ENCODE measurements at regions not wholly inside any gene's neighbourhood (a gene's known extent, or its start where the extent isn't known, plus 50 kb on each side); places are given as distances from the start of the nearest gene placed in this dataset.

DNA sequence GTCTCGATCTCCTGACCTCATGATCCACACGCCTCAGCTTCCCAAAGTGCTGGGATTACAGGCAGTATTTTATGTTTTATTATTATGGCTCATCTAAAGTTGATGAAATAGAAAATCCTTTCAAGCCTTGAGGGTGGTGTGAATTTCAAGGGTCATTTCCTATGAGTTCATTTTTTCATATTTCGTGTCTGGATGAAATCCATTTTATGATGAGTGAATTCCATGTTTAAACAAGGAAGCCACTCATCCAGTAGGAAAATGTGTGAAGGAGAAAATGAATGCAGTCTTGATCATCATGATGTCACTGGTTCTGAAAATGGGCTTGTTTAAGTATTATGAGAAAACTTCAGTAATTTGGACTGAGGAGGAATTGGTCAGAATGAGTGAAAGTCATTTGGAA lies 74.6 kb upstream of the ZSWIM6 start (continued):
- TF ChIP-seq CBX2 (IDR thresholded peaks at IDR 0.05; ENCODE audit: low read depth, low read length), result no peak
- no peak for TF ChIP-seq CBX2 (CRISPR knock-in tag; IDR thresholded peaks at IDR 0.05; ENCODE audit: low read depth)
- TF ChIP-seq, protein P1, sequence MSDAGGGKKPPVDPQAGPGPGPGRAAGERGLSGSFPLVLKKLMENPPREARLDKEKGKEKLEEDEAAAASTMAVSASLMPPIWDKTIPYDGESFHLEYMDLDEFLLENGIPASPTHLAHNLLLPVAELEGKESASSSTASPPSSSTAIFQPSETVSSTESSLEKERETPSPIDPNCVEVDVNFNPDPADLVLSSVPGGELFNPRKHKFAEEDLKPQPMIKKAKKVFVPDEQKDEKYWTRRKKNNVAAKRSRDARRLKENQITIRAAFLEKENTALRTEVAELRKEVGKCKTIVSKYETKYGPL (CRISPR knock-in tag; IDR thresholded peaks at IDR 0.05), result no peak
- TF ChIP-seq ATF7 (IDR thresholded peaks at IDR 0.05), result no peak
- no peak for TF ChIP-seq ATF7 (CRISPR knock-in tag; IDR thresholded peaks at IDR 0.05)
- no peak for TF ChIP-seq HOXA5 (CRISPR knock-in tag; IDR thresholded peaks at IDR 0.05)
- TF ChIP-seq RAD51 (IDR thresholded peaks at IDR 0.05; ENCODE audit: borderline replicate concordance), result no peak

DNA sequence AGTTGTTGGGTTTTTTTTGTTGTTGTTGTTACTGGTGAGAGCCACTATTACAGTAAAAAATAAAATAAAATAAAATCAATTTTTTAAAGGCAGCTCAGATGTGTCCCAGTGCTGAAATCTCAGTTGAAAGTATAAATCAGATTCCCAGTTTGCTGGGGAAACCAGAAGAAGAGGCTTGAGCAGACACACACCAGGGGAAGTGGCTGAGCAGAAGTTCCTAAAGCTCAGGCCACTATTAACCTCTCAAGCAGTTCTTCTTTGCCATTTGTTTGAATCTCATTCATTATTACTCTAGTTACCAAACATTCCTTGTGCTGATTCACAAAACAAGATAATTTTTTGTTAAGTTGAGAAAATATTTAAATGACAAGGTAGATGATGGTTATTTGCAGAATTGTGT lies 70.9 kb upstream of the ZSWIM6 start:
- H3K27me3 ChIP-seq (ENCODE audit: control insufficient read depth in 1 of 2, insufficient read depth in 2 of 2, low read length in 2 of 2), result peaks cover 1 to 31% of the 10 kb centered on the region in 2 experiments; a peak in 4 of 5 replicates
- H3K4me2 ChIP-seq (ENCODE audit: low read depth, low read length), result no peak overlapping the region
- intact Hi-C loops (cut with micrococcal nuclease; ENCODE audit: unreplicated experiment) (no loop called here), in situ Hi-C loops (cut with HindIII; ENCODE audit: extremely low pct_ligation_motif_present, low pct_unique_long_range_greater_than_20kb) (no loop called here)
- H2AFZ ChIP-seq (ENCODE audit: low read length), result no peak overlapping the region
- H4K20me1 ChIP-seq (ENCODE audit: insufficient read depth, low read length), result no peaks in the 10 kb centered on the region; the same call in 1 of the 2 replicates
- ChIA-PET CTCF (ENCODE audit: low intra/inter-chr PET ratio, low total read pairs) (no interaction called here), POLR2A (no interaction called here)
- H3K9me3 ChIP-seq (ENCODE audit: low read length), result no peaks in the 10 kb centered on the region
- H3K4me1 ChIP-seq (ENCODE audit: insufficient read depth, low read length), result no peaks in the 10 kb centered on the region
- ATAC-seq (no peak), FAIRE-seq (no peak), DNase-seq (ENCODE audit: low spot score) (no peak)
- BruUV-seq (replicated peaks), result no TSS peak
- no peaks in the 10 kb centered on the region for H3K36me3 ChIP-seq (replicated peaks in 1 of 2; ENCODE audit: control insufficient read depth in 1 of 2, insufficient read depth in 2 of 2, low read length in 2 of 2)
- H3K4me3 ChIP-seq (replicated peaks in 1 of 3; ENCODE audit: insufficient read depth in 1 of 3, low read depth in 2 of 3, low read length in 3 of 3), result no peak overlapping the region
- no peak overlapping the region for H3K9ac ChIP-seq (ENCODE audit: insufficient read depth, low read depth, low read length)
- no peak overlapping the region for H3K27ac ChIP-seq (ENCODE audit: extremely low read length, insufficient read depth, low read length)
- no peaks in the 10 kb centered on the region for H3K79me2 ChIP-seq (ENCODE audit: insufficient read depth, low read length)
- TF ChIP-seq LCORL (IDR thresholded peaks at IDR 0.05), result no peak
- no peak for TF ChIP-seq LCORL (CRISPR knock-in tag; IDR thresholded peaks at IDR 0.05)
- TF ChIP-seq, protein P2, sequence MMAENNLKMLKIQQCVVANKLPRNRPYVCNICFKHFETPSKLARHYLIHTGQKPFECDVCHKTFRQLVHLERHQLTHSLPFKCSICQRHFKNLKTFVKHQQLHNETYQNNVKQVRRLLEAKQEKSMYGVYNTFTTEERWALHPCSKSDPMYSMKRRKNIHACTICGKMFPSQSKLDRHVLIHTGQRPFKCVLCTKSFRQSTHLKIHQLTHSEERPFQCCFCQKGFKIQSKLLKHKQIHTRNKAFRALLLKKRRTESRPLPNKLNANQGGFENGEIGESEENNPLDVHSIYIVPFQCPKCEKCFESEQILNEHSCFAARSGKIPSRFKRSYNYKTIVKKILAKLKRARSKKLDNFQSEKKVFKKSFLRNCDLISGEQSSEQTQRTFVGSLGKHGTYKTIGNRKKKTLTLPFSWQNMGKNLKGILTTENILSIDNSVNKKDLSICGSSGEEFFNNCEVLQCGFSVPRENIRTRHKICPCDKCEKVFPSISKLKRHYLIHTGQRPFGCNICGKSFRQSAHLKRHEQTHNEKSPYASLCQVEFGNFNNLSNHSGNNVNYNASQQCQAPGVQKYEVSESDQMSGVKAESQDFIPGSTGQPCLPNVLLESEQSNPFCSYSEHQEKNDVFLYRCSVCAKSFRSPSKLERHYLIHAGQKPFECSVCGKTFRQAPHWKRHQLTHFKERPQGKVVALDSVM (CRISPR knock-in tag; IDR thresholded peaks at IDR 0.05), result no peak
- TF ChIP-seq CBX2 (IDR thresholded peaks at IDR 0.05; ENCODE audit: low read depth, low read length), result no peak
- no peak for TF ChIP-seq CBX2 (CRISPR knock-in tag; IDR thresholded peaks at IDR 0.05; ENCODE audit: low read depth)
- TF ChIP-seq, protein P3, sequence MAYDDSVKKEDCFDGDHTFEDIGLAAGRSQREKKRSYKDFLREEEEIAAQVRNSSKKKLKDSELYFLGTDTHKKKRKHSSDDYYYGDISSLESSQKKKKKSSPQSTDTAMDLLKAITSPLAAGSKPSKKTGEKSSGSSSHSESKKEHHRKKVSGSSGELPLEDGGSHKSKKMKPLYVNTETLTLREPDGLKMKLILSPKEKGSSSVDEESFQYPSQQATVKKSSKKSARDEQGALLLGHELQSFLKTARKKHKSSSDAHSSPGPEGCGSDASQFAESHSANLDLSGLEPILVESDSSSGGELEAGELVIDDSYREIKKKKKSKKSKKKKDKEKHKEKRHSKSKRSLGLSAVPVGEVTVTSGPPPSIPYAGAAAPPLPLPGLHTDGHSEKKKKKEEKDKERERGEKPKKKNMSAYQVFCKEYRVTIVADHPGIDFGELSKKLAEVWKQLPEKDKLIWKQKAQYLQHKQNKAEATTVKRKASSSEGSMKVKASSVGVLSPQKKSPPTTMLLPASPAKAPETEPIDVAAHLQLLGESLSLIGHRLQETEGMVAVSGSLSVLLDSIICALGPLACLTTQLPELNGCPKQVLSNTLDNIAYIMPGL (CRISPR knock-in tag; IDR thresholded peaks at IDR 0.05; ENCODE audit: borderline replicate concordance in 1 of 2, low read depth in 1 of 2), result no peak
- no peak for TF ChIP-seq GFI1 (CRISPR knock-in tag; IDR thresholded peaks at IDR 0.05; ENCODE audit: borderline replicate concordance)
- TF ChIP-seq ZNF484 (CRISPR knock-in tag; IDR thresholded peaks at IDR 0.05; ENCODE audit: borderline replicate concordance, low read depth), result no peak
- TF ChIP-seq, protein P4, sequence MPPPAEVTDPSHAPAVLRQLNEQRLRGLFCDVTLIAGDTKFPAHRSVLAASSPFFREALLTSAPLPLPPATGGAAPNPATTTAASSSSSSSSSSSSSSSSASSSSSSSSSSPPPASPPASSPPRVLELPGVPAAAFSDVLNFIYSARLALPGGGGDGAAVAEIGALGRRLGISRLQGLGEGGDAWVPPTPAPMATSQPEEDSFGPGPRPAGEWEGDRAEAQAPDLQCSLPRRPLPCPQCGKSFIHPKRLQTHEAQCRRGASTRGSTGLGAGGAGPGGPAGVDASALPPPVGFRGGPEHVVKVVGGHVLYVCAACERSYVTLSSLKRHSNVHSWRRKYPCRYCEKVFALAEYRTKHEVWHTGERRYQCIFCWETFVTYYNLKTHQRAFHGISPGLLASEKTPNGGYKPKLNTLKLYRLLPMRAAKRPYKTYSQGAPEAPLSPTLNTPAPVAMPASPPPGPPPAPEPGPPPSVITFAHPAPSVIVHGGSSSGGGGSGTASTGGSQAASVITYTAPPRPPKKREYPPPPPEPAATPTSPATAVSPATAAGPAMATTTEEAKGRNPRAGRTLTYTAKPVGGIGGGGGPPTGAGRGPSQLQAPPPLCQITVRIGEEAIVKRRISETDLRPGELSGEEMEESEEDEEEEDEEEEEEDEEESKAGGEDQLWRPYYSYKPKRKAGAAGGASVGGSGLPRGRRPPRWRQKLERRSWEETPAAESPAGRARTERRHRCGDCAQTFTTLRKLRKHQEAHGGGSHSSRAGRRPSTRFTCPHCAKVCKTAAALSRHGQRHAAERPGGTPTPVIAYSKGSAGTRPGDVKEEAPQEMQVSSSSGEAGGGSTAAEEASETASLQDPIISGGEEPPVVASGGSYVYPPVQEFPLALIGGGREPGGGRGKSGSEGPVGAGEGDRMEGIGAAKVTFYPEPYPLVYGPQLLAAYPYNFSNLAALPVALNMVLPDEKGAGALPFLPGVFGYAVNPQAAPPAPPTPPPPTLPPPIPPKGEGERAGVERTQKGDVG (CRISPR knock-in tag; IDR thresholded peaks at IDR 0.05; ENCODE audit: borderline replicate concordance), result no peak
- no peak for TF ChIP-seq RARG (CRISPR knock-in tag; IDR thresholded peaks at IDR 0.05; ENCODE audit: low read depth)
- TF ChIP-seq SOX5 (CRISPR knock-in tag; IDR thresholded peaks at IDR 0.05; ENCODE audit: borderline replicate concordance), result no peak
